H9 (cell line): ENCODE measurements at regions not wholly inside any gene's neighbourhood (a gene's known extent, or its start where the extent isn't known, plus 50 kb on each side); places are given as distances from the start of the nearest gene placed in this dataset.
"Not testable (repeated sequence)": the region's sequence is repeated elsewhere in the genome, so short reads cannot be mapped to it uniquely, and the experiment has no call there.

Source experiments
- DNase-seq: peaks from one replicate; pipeline ENCODE4 v3.0.0-alpha.2; 2017
- H2AFZ ChIP-seq: one replicate; pipeline ENCODE4 v1.6.1; 2013; ENCODE audit warnings: mild to moderate bottlenecking, low read length, control low read depth, moderate library complexity
- H2AK5ac ChIP-seq: 2 replicates; pipeline ENCODE4 v1.6.1; 2013; ENCODE audit warnings: low read length, control low read depth, mixed read lengths; ENCODE audit not compliant: insufficient read length
- H2BK120ac ChIP-seq: one replicate; pipeline ENCODE4 v1.6.1; 2013; ENCODE audit warnings: low read depth, mild to moderate bottlenecking, low read length, control low read depth, inconsistent platforms; ENCODE audit not compliant: poor library complexity, severe bottlenecking
- H2BK12ac ChIP-seq: 2 replicates; pipeline ENCODE4 v1.6.1; 2013; ENCODE audit warnings: low read length, control low read depth, mixed read lengths, low read depth; ENCODE audit not compliant: insufficient read length
- H2BK15ac ChIP-seq: 2 replicates; pipeline ENCODE4 v1.6.1; 2013; ENCODE audit warnings: low read depth, low read length, control low read depth
- H2BK20ac ChIP-seq: one replicate; pipeline ENCODE4 v1.6.1; 2013; ENCODE audit warnings: low read depth, mild to moderate bottlenecking, low read length, control low read depth, inconsistent platforms; ENCODE audit not compliant: poor library complexity, severe bottlenecking
- H2BK5ac ChIP-seq: 2 replicates; pipeline ENCODE4 v1.6.1; 2013; ENCODE audit warnings: low read length, control low read depth, mixed read lengths; ENCODE audit not compliant: insufficient read length
- H3K14ac ChIP-seq: 2 replicates; pipeline ENCODE4 v1.6.1; 2013; ENCODE audit warnings: low read length, control low read depth; ENCODE audit not compliant: insufficient read depth
- H3K18ac ChIP-seq: 2 replicates; pipeline ENCODE4 v1.6.1; 2013; ENCODE audit warnings: low read depth, mild to moderate bottlenecking, mixed read lengths, low read length, control low read depth; ENCODE audit not compliant: insufficient read length
- H3K23ac ChIP-seq: 2 replicates; pipeline ENCODE4 v1.6.1; 2013; ENCODE audit warnings: low read length, control low read depth, mixed read lengths, low read depth; ENCODE audit not compliant: insufficient read length
- H3K23me2 ChIP-seq: 2 replicates; pipeline ENCODE4 v1.6.1; 2013; ENCODE audit warnings: low read depth, mild to moderate bottlenecking, mixed read lengths, low read length, control low read depth; ENCODE audit not compliant: insufficient read length, poor library complexity, severe bottlenecking
- H3K27ac ChIP-seq: 2 replicates; pipeline ENCODE4 v1.5.1; 2013; ENCODE audit warnings: low read length, control low read depth, mixed read lengths, low read depth; ENCODE audit not compliant: insufficient read length
- H3K27me3 ChIP-seq: 2 replicates; pipeline ENCODE4 v1.6.1; 2013; ENCODE audit warnings: low read length, control low read depth, inconsistent platforms; ENCODE audit not compliant: insufficient read depth
- H3K4ac ChIP-seq: 2 replicates; pipeline ENCODE4 v1.6.1; 2013; ENCODE audit warnings: low read depth, mild to moderate bottlenecking, control low read depth, inconsistent platforms, low read length, moderate library complexity
- H3K4me1 ChIP-seq: 2 replicates; pipeline ENCODE4 v1.6.1; 2013; ENCODE audit warnings: low read length, control low read depth, inconsistent platforms; ENCODE audit not compliant: insufficient read depth
- H3K4me2 ChIP-seq: 2 replicates; pipeline ENCODE4 v1.6.1; 2013; ENCODE audit warnings: low read length, control low read depth, mixed read lengths; ENCODE audit not compliant: insufficient read length, insufficient read depth
- H3K56ac ChIP-seq: 2 replicates; pipeline ENCODE4 v1.6.1; 2013; ENCODE audit warnings: low read depth, mild to moderate bottlenecking, mixed read lengths, low read length, control low read depth; ENCODE audit not compliant: insufficient read length
- H3K79me1 ChIP-seq: 2 replicates; pipeline ENCODE4 v1.6.1; 2013; ENCODE audit warnings: low read depth, mild to moderate bottlenecking, moderate library complexity, low read length, control low read depth, inconsistent platforms; ENCODE audit not compliant: insufficient read depth, poor library complexity, severe bottlenecking
- H3K79me2 ChIP-seq: 2 replicates; pipeline ENCODE4 v1.6.1; 2013; ENCODE audit warnings: low read length, control low read depth, inconsistent platforms; ENCODE audit not compliant: insufficient read depth
- H3K9ac ChIP-seq: 2 replicates; pipeline ENCODE4 v1.6.1; 2013; ENCODE audit warnings: low read length, control low read depth, mixed read lengths; ENCODE audit not compliant: insufficient read length; ENCODE audit errors: extremely low read depth
- H3K9me3 ChIP-seq: one replicate; pipeline ENCODE4 v1.6.1; 2013; ENCODE audit warnings: low read depth, low read length, inconsistent platforms; ENCODE audit not compliant: control insufficient read depth
- H3T11ph ChIP-seq: one replicate; pipeline ENCODE4 v1.6.1; 2013; ENCODE audit warnings: mild to moderate bottlenecking, low read length, control low read depth, inconsistent platforms
- H4K20me1 ChIP-seq: one replicate; pipeline ENCODE4 v1.6.1; 2013; ENCODE audit not compliant: control insufficient read depth, insufficient read length, insufficient read depth
- H4K5ac ChIP-seq: 2 replicates; pipeline ENCODE4 v1.6.1; 2013; ENCODE audit warnings: low read depth, mild to moderate bottlenecking, mixed read lengths, low read length, control low read depth; ENCODE audit not compliant: insufficient read length
- H4K8ac ChIP-seq: replicated peaks from 2 replicates; pipeline ENCODE4 v1.6.1; 2013; ENCODE audit warnings: low read length, control low read depth, mixed read lengths, low read depth; ENCODE audit not compliant: insufficient read length
- H4K91ac ChIP-seq: 2 replicates; pipeline ENCODE4 v1.6.1; 2013; ENCODE audit warnings: low read depth, mild to moderate bottlenecking, moderate library complexity, mixed read lengths, low read length, control low read depth; ENCODE audit not compliant: insufficient read length
- H3K27ac Mint-ChIP-seq, 3 experiments: 2 replicates in 2 of 3; 3 replicates in 1 of 3; pipeline ENCODE4 v1.8.0; 2020 to 2021; ENCODE audit warnings: mixed read lengths in 3 of 3, mild to moderate bottlenecking in 1 of 3, moderate library complexity in 1 of 3
- H3K27me3 Mint-ChIP-seq: 2 replicates; pipeline ENCODE4 v1.8.0; 2021; ENCODE audit warnings: low read depth, mild to moderate bottlenecking, moderate library complexity, mixed read lengths
- H3K36me3 Mint-ChIP-seq, 3 experiments: 2 replicates in 2 of 3; 3 replicates in 1 of 3; pipeline ENCODE4 v1.8.0; 2020 to 2021; ENCODE audit warnings: low read depth in 3 of 3, mixed read lengths in 3 of 3; ENCODE audit not compliant: insufficient read depth in 1 of 3
- H3K4me1 Mint-ChIP-seq, 2 experiments: 2 replicates each; pipeline ENCODE4 v1.8.0; 2020; ENCODE audit warnings: mixed read lengths in 2 of 2
- H3K4me3 Mint-ChIP-seq, 2 experiments: 2 replicates in 1 of 2; 3 replicates in 1 of 2; pipeline ENCODE4 v1.8.0; 2020 to 2021; ENCODE audit warnings: mild to moderate bottlenecking in 2 of 2, mixed read lengths in 2 of 2, moderate library complexity in 1 of 2
- H3K9me3 Mint-ChIP-seq, 2 experiments: 2 replicates in 1 of 2; 3 replicates in 1 of 2; pipeline ENCODE4 v1.8.0; 2020; ENCODE audit warnings: mild to moderate bottlenecking in 2 of 2, mixed read lengths in 2 of 2, moderate library complexity in 1 of 2
- CTCF ChIP-seq: fragments of 200-600 bp; sonication (generic); conservative IDR thresholded peaks from 3 replicates; pipeline ENCODE4 v1.8.0; 2021; ENCODE audit warnings: antibody characterized with exemption, mild to moderate bottlenecking
- WGBS: extraction: QIAGEN DNeasy Blood & Tissue Kit; methylation state at CpG from one replicate; pipeline ENCODE4 v1.1.7; 2013; ENCODE audit warnings: missing lambda C conversion rate, low lambda C conversion rate, mixed read lengths; ENCODE audit not compliant: insufficient read length; ENCODE audit errors: extremely low coverage; 5-methylcytosine and 5-hydroxymethylcytosine counted together

- DNase-seq = no peak
- H3K27me3 Mint-ChIP-seq = no peaks in the 10 kb centered on the region
- Histone ChIP-seq H3K9ac (no peak overlapping the region), H2AK5ac (no peak overlapping the region), H2BK120ac (no peak overlapping the region), H3K4ac (no peak overlapping the region), H4K20me1 (no peaks in the 10 kb centered on the region), H2BK12ac (no peak overlapping the region), H3K56ac (no peak overlapping the region), H2BK5ac (no peak overlapping the region), H3K14ac (no peak overlapping the region), H3K27ac (no peak overlapping the region), H4K5ac (no peak overlapping the region), H3K23ac (no peak overlapping the region), H3K4me2 (no peak overlapping the region), H3T11ph (no peak overlapping the region), H2AFZ (no peak overlapping the region), H2BK15ac (no peak overlapping the region), H4K8ac (no peak overlapping the region), H4K91ac (no peak overlapping the region), H3K23me2 (no peaks in the 10 kb centered on the region), H2BK20ac (no peak overlapping the region), H3K79me2 (no peaks in the 10 kb centered on the region), H3K79me1 (no peaks in the 10 kb centered on the region), H3K9me3 (peaks cover 28% of the 10 kb centered on the region), H3K27me3 (no peaks in the 10 kb centered on the region), H3K18ac (no peak overlapping the region), H3K4me1 (no peaks in the 10 kb centered on the region)
- H3K27ac Mint-ChIP-seq = no peak overlapping the region
- no peaks in the 10 kb centered on the region for H3K4me1 Mint-ChIP-seq
- TF ChIP-seq CTCF = no peak
- peaks cover 58 to 70% of the 10 kb centered on the region in 2 experiments for H3K9me3 Mint-ChIP-seq
- no CpG with 5 or more reads among the region's 4 CpGs for WGBS
- no peak overlapping the region for H3K4me3 Mint-ChIP-seq
- peaks cover 0 to 3% (median 0%) of the 10 kb centered on the region in 3 experiments; a peak in 1 of 7 replicates for H3K36me3 Mint-ChIP-seq
Observed at GRCh38 chr14:106080922-106081321, 554.5 kb downstream of the TMEM121 start.

GRCh38 chr14:106081721-106082120 is 555.3 kb downstream of the TMEM121 start:
- not testable (repeated sequence) for H3K27ac Mint-ChIP-seq, H3K9ac ChIP-seq, H2BK5ac ChIP-seq, H3K4me1 ChIP-seq, H3K23ac ChIP-seq, H3K4me3 Mint-ChIP-seq, H3K14ac ChIP-seq, H2BK20ac ChIP-seq, H3K79me2 ChIP-seq, H2AK5ac ChIP-seq, H4K8ac ChIP-seq, H3K56ac ChIP-seq, H3K27me3 ChIP-seq, H4K20me1 ChIP-seq, H3K27me3 Mint-ChIP-seq, H2BK15ac ChIP-seq, H3T11ph ChIP-seq, H3K36me3 Mint-ChIP-seq, H4K91ac ChIP-seq, DNase-seq, H3K23me2 ChIP-seq, H3K4ac ChIP-seq, H3K18ac ChIP-seq, H3K4me2 ChIP-seq, H2BK12ac ChIP-seq, H3K4me1 Mint-ChIP-seq, H2BK120ac ChIP-seq, H2AFZ ChIP-seq, H3K79me1 ChIP-seq, H3K27ac ChIP-seq, H4K5ac ChIP-seq
- no CpG with 5 or more reads among the region's 6 CpGs for WGBS
- peaks cover 28% of the 10 kb centered on the region for H3K9me3 ChIP-seq
- H3K9me3 Mint-ChIP-seq = peaks cover 65 to 73% of the 10 kb centered on the region in 2 experiments
